Omental fat pad (tissue), 3 donors: ENCODE measurements at regions not wholly inside any gene's neighbourhood (a gene's known extent, or its start where the extent isn't known, plus 50 kb on each side); places are given as distances from the start of the nearest gene placed in this dataset.

Experiments
- ATAC-seq: fragments of 150-250 bp; one replicate; pipeline ENCODE4 v1.9.1; 2016; ENCODE audit warnings: mild to moderate bottlenecking, moderate library complexity; ENCODE audit not compliant: low FRiP score
- DNase-seq: peaks from one replicate; pipeline ENCODE4 v3.0.0-alpha.2; 2019; ENCODE audit warnings: low spot score
- TF ChIP-seq, protein P1 (sequence below), 3 donors: fragments of 450-650 bp; IDR thresholded peaks; one replicate each; pipeline ENCODE4 v1.5.1; 2016 to 2017; ENCODE audit warnings: antibody characterized with exemption in 3 of 3, mild to moderate bottlenecking in 3 of 3, moderate library complexity in 2 of 3

GRCh38 chr19:30634996-30635975 is 263.1 kb downstream of the ZNF536 start:
- ATAC-seq = no peak
- no peak for DNase-seq
- TF ChIP-seq, protein P1, sequence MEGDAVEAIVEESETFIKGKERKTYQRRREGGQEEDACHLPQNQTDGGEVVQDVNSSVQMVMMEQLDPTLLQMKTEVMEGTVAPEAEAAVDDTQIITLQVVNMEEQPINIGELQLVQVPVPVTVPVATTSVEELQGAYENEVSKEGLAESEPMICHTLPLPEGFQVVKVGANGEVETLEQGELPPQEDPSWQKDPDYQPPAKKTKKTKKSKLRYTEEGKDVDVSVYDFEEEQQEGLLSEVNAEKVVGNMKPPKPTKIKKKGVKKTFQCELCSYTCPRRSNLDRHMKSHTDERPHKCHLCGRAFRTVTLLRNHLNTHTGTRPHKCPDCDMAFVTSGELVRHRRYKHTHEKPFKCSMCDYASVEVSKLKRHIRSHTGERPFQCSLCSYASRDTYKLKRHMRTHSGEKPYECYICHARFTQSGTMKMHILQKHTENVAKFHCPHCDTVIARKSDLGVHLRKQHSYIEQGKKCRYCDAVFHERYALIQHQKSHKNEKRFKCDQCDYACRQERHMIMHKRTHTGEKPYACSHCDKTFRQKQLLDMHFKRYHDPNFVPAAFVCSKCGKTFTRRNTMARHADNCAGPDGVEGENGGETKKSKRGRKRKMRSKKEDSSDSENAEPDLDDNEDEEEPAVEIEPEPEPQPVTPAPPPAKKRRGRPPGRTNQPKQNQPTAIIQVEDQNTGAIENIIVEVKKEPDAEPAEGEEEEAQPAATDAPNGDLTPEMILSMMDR (IDR thresholded peaks at IDR 0.05) = no peak

- no peak for DNase-seq
- TF ChIP-seq, protein P1 (IDR thresholded peaks at IDR 0.05) = no peak
- ATAC-seq = no peak
Measured at GRCh38 chr19:30634131-30634830, 262.1 kb downstream of the ZNF536 start.

DNA sequence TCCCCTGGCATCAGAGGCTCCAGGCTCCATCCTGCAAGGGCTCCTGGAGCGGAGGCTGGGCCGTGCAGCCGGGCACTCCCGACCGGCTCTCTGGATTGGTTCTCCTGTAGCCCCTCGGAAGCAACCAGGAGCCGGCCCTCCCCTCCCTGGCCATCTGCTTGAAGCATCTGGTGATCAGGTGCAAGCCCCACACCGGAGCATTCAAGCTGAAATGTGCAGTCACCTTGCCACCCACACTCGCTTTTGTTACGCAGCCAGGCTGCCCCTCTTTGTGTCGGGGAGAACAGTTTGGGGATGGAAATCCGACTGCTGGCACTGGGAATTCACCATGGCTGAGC is 258.8 kb downstream of the ZNF536 start:
- TF ChIP-seq, protein P1 (IDR thresholded peaks at IDR 0.05) = no peak
- ATAC-seq = no peak
- DNase-seq = no peak

- TF ChIP-seq, protein P1 (IDR thresholded peaks at IDR 0.05) = no peak
- DNase-seq (no peak), ATAC-seq (no peak)
Measured at GRCh38 chr19:30630289-30631032, 258.3 kb downstream of the ZNF536 start.

DNA sequence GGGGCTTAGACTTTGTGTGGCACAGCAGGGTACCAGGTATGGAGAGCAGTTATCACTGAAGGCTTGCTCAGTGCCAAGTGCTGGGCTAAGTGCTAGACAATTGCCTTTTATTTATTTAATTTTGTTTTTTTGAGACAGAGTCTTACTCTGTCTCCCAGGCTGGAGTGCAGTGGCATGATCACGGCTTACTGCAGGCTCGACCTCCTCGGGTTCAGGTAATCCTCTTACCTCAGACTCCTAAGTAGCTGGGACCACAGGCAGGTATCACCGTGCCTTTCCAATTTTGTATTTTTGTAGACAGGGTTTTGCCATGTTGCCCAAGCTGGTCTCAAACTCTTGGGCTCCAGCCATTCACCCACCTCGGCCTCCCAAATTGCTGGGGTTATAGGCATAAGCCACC is 256.9 kb downstream of the ZNF536 start:
- TF ChIP-seq, protein P1 (IDR thresholded peaks at IDR 0.05) = no peak
- no peak for DNase-seq

GRCh38 chr19:30626626-30626966 is 254.4 kb downstream of the ZNF536 start:
- DNase-seq (no peak), ATAC-seq (no peak)
- TF ChIP-seq, protein P1 (IDR thresholded peaks at IDR 0.05) = no peak

More for the DNA sequence above, 256.9 kb downstream of the ZNF536 start:
- no peak for ATAC-seq
